ENCODE measurements at regions not wholly inside any gene's neighbourhood (a gene's known extent, or its start where the extent isn't known, plus 50 kb on each side); places are given as distances from the start of the nearest gene placed in this dataset.

DNA sequence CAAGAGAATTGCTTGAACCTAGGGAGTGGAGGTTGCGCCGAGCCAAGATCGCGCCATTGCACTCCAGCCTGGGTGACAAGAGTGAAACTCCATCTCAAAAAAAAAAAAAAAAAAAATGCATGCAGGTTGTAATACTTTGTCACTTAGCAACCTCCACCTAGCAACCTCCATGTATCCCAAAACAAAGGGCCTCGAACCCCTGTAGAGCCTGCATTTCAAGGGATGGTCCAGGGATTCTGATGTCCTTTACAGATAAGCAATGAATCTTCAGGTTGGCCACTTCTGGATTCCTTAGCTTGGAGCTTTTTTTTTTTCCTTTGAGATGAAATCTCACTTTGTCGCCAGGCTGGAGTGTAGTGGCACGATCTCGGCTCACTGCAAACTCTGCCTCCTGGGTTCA is 1211.0 kb downstream of the TYW1 start:
- no peak overlapping the region for H3K14ac ChIP-seq (replicated peaks; ENCODE audit: low read depth, low read length)
- no peak overlapping the region for H3K23ac ChIP-seq (ENCODE audit: low read depth, low read length)
- in situ Hi-C loops (cut with MboI; ENCODE audit: low sequenced_read_pairs) (no loop called here), intact Hi-C loops (cut with micrococcal nuclease) (no loop called here), dilution Hi-C loops (cut with HindIII; ENCODE audit: low sequenced_read_pairs, unreplicated experiment) (no loop called here)
- no peak overlapping the region for H3K9ac ChIP-seq (ENCODE audit: low read depth, low read length)
- ATAC-seq (ENCODE audit: low read depth) (no peak), DNase-seq (no peak)
- POLR2A ChIA-PET (ENCODE audit: unreplicated experiment) = no interaction called here
- H3K27ac ChIP-seq (ENCODE audit: insufficient read depth, low read length) = no peak overlapping the region
- H3K4me2 ChIP-seq (ENCODE audit: low read depth, low read length) = no peak overlapping the region
- H2AK5ac ChIP-seq (ENCODE audit: low read depth, low read length) = no peak overlapping the region
- H4K20me1 ChIP-seq (ENCODE audit: insufficient read depth, low read length) = no peaks in the 10 kb centered on the region
- no peaks in the 10 kb centered on the region for H3K79me1 ChIP-seq (ENCODE audit: low read depth in 1 of 2, low read length in 2 of 2)
- no peak overlapping the region for H3K56ac ChIP-seq (ENCODE audit: extremely low read depth, insufficient read depth, low read length)
- H3K4ac ChIP-seq (ENCODE audit: low read depth, low read length) = no peak overlapping the region
- no peak overlapping the region for H4K5ac ChIP-seq (ENCODE audit: low read depth, low read length)
- no peaks in the 10 kb centered on the region for H3K9me1 ChIP-seq (ENCODE audit: insufficient read depth, low read length)
- H2BK120ac ChIP-seq (ENCODE audit: low read depth, low read length) = no peak overlapping the region
- no TSS peak for BruUV-seq (replicated peaks)
- CTCF ChIA-PET = no interaction called here
- TF ChIP-seq RFX5 (IDR thresholded peaks at IDR 0.05; ENCODE audit: low read depth, low read length) (no peak), MXI1 (IDR thresholded peaks at IDR 0.05; ENCODE audit: borderline replicate concordance, low read depth, low read length) (no peak), CHD1 (IDR thresholded peaks at IDR 0.05; ENCODE audit: low read depth, low read length) (no peak), RAD21 (IDR thresholded peaks at IDR 0.05; ENCODE audit: low read length) (no peak), MAZ (IDR thresholded peaks at IDR 0.05; ENCODE audit: borderline replicate concordance, low read depth, low read length) (no peak), CTCF (conservative IDR thresholded peaks at IDR 0.05; ENCODE audit: low read depth, low read length) (no peak), CEBPB (IDR thresholded peaks at IDR 0.05; ENCODE audit: low read depth, low read length) (no peak), FOS (IDR thresholded peaks at IDR 0.05; ENCODE audit: low read depth, low read length) (no peak), SMC3 (IDR thresholded peaks at IDR 0.05; ENCODE audit: low read depth, low read length) (no peak)
- no peaks in the 10 kb centered on the region for H3K4me1 ChIP-seq (ENCODE audit: control insufficient read depth, insufficient read depth, low read length)
- no peak overlapping the region for H4K8ac ChIP-seq (ENCODE audit: low read depth in 2 of 2, low read length in 2 of 2)
- no peak overlapping the region for H2BK5ac ChIP-seq (ENCODE audit: low read depth, low read length, poor library complexity, severe bottlenecking)
- no peaks in the 10 kb centered on the region for H3K36me3 ChIP-seq (ENCODE audit: control insufficient read depth, insufficient read depth, low read length)
- H4K91ac ChIP-seq (ENCODE audit: insufficient read depth, low read depth, low read length) = no peak overlapping the region
- no peak overlapping the region for H2AFZ ChIP-seq (replicated peaks; ENCODE audit: low read length, poor library complexity)
- H2BK20ac ChIP-seq (ENCODE audit: low read depth, low read length) = no peak overlapping the region
- no peak overlapping the region for H3K18ac ChIP-seq (ENCODE audit: low read depth, low read length)
- H3K27me3 ChIP-seq (ENCODE audit: control insufficient read depth, insufficient read depth, low read length) = no peaks in the 10 kb centered on the region
- peaks cover 20% of the 10 kb centered on the region for H3K9me3 ChIP-seq (ENCODE audit: control insufficient read depth, insufficient read depth, low read length)
- H2AK9ac ChIP-seq (replicated peaks; ENCODE audit: low read depth, low read length, poor library complexity) = no peak overlapping the region
- no CpG with 5 or more reads among the region's 8 CpGs for WGBS, 2 experiments (ENCODE audit: extremely low coverage in 2 of 2, insufficient read length in 1 of 2)
- no peak overlapping the region for H2BK15ac ChIP-seq (ENCODE audit: low read depth, low read length)
- no peak overlapping the region for H3K4me3 ChIP-seq (ENCODE audit: insufficient read depth, low read depth, low read length)

Measured in IMR-90 (cell line).